ENCODE measurements at regions not wholly inside any gene's neighbourhood (a gene's known extent, or its start where the extent isn't known, plus 50 kb on each side); places are given as distances from the start of the nearest gene placed in this dataset.

DNA sequence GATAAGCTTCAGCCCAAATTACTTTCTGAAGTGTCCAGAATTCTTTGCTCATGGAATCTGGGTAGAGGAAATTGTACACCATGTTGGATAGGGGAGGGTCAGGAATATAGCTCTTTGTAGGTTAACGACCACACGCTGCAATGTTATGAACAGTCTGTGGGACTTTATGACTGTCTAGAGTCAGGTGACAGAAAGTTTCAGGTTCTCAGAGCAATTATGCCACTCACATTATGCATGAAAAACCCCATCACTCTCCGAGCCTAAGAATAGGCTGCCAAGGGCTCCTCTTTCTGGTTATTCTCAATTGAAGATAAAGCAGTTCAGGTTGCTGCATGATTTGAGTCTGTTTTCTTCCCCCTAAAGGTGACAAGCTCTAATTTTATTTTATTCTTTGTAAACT is 430.9 kb downstream of the ATP23 start:
- DNase-seq, result no peak

DNA sequence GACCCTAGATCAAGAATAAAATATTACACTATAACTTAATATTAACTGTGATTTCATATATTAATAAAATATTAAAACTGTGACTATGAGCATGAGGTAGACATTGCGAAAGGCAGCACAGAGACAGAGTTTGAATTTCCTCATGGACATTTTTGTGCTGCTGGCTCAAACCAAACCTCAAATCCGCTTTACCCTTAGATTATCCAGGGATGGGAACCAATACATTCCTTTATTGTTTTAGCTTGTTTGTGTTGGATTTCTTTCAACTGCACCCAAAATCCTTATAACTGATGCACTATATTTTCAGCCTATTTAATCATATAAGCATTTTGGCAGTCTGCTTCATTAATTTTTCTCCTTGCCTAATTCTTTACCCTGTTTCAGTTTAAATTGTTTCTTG is 436.7 kb downstream of the ATP23 start:
- no peak for DNase-seq

- no peak for DNase-seq
Measured at GRCh38 chr12:58381546-58381945, 440.2 kb downstream of the ATP23 start.

GRCh38 chr12:58384196-58384595 is 442.8 kb downstream of the ATP23 start:
- DNase-seq, result no peak

DNA sequence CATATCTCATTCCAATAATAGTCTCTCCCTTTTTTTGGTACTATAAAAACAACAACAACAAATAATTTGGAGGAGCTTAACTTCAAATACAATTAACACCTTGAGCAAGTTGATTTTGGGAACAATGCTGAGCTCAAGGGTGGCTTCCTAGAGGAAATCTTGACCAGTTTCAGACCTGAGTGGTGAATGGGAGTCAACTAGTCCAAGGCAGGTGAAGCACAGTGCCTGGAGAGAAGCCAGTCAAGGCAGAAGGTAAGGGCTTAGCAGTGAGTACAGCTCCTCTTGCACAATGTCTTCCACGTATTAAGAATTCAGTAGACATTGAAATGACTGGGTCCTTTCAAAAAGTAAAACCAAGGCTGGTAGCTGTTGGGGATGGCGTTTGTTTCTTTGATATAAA is 444.8 kb downstream of the ATP23 start:
- DNase-seq, result no peak

DNA sequence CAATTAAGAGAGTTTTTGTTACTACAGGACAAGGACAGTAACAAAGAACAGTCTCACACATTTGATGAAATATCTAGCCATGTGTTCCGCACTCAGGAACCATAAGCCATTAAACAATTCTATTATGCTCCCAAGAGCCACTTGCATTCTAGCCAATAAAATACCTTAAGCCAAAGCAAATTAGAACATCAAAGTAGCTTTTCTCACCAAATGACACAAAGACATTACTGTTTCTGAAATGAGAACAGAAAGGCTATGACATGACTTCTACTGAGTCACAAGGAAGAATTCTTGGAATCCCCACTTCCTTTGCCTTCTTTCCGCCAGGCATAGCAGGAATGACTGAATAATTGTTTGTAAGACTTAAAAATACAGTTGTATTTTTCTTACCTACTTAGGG is 445.8 kb downstream of the ATP23 start:
- DNase-seq, result no peak

DNA sequence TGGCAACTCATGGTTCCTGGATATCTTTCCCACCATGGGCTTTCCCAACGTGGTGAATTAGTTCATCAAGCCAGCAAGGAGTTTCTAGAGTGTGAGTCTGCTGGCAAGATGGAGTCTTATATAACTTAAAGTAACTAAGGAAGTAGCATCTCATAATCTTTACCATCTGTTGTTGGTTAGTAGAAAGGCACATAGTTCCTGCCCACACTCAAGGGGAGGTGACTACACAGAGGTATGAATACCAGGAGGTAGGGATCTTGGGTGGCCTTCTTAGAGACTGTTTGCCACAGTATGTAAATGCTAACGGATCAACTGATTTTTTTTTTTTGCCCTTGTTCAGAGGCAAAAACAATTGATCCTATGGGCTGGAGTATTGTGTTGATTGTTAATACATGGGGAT is 446.9 kb downstream of the ATP23 start:
- DNase-seq, result no peak

DNA sequence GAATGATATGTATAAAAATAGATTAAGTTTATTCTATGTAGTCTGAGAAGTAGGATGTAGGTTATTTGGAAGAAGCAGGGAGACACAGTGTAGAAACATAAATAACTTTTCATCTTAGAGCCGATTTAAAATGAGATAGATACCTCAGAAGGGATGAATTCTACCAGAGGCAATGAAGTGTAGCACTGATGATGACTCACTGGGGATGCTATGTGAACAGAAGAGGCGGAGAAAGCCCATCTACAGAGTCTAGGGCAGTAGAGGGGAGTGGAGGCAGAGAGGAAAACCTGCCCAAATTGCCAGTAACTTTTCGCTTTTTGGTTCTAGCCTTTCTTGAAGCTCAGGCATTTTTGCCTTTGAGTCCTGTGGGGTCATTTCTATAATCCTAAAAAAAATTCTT is 451.8 kb downstream of the ATP23 start:
- no peak for DNase-seq

DNA sequence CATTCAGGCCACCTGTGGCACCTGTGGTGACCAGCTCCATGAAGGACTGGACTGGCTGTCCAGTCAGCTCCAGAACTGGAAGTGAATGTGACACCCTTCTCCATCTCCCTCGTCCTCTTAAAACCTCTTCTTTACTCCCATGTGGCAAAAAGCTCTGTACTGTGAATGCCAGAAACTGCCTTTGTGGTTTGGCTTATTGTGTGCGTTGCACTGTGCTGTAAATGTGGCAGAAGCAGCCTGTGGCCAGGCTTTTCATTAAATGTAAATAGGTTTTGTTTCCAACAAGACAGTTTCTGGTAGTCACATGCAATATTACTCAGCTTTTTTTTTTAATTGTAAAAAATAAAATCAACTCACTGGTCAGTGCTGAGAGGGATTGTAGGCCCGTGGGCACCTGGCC is 453.7 kb downstream of the ATP23 start:
- DNase-seq, result no peak

- no peak for DNase-seq
Measured at GRCh38 chr12:58395470-58395869, 454.1 kb downstream of the ATP23 start.

- DNase-seq, result no peak
Measured at GRCh38 chr12:58396239-58396638, 454.9 kb downstream of the ATP23 start.

DNA sequence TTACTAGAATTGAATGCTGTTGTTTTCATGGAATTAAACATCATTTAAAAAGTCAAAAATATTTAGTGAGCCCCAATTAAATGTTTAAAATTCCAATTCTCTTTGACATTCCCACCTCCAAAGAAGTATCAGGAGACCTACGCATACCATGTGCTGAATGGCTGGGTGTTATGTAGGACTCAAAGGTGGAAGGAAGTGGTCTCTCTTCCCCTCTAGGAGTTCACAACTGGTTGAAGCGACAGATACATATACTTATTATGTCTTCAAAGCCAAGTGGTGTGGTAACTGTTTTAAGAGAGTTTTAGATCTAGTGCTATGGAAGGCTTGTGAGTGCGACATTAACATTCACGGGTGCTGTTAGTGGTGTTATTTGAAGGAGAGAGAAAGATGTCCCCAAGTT is 464.0 kb downstream of the ATP23 start:
- DNase-seq, result no peak

DNA sequence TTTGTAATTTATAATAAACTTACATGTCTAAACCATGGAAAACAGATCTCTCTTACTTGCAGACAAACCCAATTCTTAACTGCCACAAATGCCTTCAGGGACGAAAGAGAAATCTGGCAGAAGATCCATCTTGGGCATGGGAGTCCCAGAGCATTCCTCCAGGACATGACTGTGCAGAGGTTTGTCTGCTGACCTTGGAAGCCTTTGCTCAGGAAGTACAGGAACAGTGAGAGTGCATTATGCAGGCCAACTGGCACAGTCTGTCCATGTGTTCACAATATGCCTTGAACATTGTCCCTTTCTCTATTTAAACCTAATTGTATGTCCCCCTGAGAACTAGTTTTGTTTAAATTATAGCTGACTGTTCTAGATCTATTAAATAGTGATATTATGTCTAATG is 467.1 kb downstream of the ATP23 start:
- no peak for DNase-seq

GRCh38 chr12:58412461-58413060 is 471.2 kb downstream of the ATP23 start:
- no peak for DNase-seq

GRCh38 chr12:58413794-58414193 is 472.4 kb downstream of the ATP23 start:
- no peak for DNase-seq

GRCh38 chr12:58414398-58414871 is 473.1 kb downstream of the ATP23 start:
- no peak for DNase-seq

- DNase-seq, result no peak
Measured at GRCh38 chr12:58415716-58416115, 474.3 kb downstream of the ATP23 start.

DNA sequence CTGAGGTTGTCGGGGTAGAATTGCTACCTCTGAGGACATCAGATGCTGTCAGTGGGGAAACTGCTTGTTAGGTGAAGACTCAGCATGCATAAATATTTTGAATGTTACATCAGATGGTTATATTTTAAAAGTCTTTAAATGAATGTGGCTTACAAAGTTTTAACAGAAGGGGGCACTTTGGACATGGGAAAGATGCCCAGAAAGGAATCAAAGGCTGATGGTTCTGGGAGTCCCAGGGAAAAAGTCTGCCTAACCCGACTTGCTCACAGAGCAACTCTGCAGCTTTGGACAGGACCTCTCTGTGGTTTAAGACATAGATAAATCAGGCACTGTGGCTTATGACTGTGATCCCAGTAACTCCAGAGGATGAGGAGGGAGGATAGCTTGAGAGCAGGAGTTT is 474.9 kb downstream of the ATP23 start:
- no peak for DNase-seq

- DNase-seq, result no peak
Measured at GRCh38 chr12:58419196-58419760, 477.9 kb downstream of the ATP23 start.

- DNase-seq, result no peak
Measured at GRCh38 chr12:58419905-58420304, 478.5 kb downstream of the ATP23 start.

- DNase-seq, result no peak
Measured at GRCh38 chr12:58420503-58420902, 479.1 kb downstream of the ATP23 start.

- DNase-seq, result no peak
Measured at GRCh38 chr12:58421990-58422389, 480.6 kb downstream of the ATP23 start.

GRCh38 chr12:58424735-58425392 is 483.5 kb downstream of the ATP23 start:
- no peak for DNase-seq

GRCh38 chr12:58425481-58426392 is 484.4 kb downstream of the ATP23 start:
- DNase-seq, result no peak

Measured in AML-193 (cell line).